Left ventricle myocardium superior (tissue), 1 donor: ENCODE measurements at regions not wholly inside any gene's neighbourhood (a gene's known extent, or its start where the extent isn't known, plus 50 kb on each side); places are given as distances from the start of the nearest gene placed in this dataset.

Experiments used
- ATAC-seq: fragments of 200-7000 bp; cut with Tn5 transposase; one replicate; pipeline ENCODE4 v1.9.1; 2020; ENCODE audit warnings: mild to moderate bottlenecking, moderate library complexity
- DNase-seq: peaks from one replicate; pipeline ENCODE4 v3.0.0-alpha.2; 2020
- intact Hi-C: fragments of 100-400 bp; cut with micrococcal nuclease; formaldehyde crosslinking; loops from one replicate; pipeline ENCODE4 v1.11.0; 2022
- donor health status: DM: no; HTN: yes; CAD: no; lungs with severe emphysema.

DNA sequence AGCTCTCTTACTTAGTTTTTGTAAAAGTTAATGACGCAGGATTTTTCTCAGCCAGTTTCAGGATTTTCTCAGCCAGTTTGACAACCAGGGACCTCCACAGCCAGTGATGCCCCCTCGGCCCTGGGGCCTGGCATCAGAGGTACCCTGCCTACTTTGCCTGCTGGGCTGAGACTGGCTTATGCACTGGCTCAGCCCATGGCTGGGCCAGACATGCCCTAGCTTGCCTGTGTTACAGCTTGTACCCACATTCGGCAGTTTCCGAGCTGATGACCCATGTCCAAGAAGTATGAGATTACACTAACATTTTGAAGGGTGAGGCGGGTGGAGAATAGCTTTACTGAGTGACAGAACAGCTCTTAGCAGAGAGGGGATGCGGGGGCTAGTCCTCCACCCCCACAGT, 406.1 kb upstream of the HSF2 start:
- ATAC-seq (no peak), DNase-seq (no peak)
- intact Hi-C loops, result no loop called here

DNA sequence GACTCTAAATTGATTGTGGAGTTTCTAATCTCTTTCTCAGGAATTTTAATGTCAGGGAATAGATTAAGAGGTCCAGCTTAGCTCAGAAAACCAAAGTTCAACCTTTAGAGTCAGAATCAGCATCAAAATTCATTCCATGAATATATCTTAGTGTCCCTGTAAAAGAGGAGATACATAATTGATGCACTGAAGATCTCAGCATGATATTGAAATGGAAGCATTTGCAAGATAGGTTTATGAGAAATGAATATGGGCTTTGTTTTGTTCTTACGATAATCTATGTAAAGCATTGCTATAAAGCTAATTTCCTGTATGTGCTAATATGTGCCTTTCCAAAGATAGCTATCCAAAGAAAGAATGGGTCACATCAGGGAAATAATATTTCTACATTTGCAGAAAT, 404.5 kb upstream of the HSF2 start:
- intact Hi-C loops, result no loop called here
- ATAC-seq (no peak), DNase-seq (no peak)

DNA sequence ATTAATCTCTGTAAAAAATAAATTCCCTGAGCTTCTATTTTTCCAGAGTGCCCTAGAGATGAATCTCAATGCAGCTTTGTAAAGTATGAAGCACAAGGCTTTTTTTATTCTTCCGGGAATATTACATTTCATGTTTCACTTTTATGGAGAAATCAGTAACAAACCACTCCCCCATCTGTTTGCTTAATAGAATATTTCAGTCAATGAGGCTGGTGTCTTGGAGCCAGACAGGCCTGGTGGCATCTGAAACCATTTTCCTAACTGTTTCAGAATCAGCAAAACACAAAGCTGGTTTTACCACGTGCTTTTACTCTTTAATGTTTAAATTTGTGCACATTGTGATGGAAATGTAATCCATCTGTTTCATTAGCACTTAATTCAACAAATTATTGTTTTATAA, 400.8 kb upstream of the HSF2 start:
- intact Hi-C loops, result no loop called here
- no peak for ATAC-seq

DNA sequence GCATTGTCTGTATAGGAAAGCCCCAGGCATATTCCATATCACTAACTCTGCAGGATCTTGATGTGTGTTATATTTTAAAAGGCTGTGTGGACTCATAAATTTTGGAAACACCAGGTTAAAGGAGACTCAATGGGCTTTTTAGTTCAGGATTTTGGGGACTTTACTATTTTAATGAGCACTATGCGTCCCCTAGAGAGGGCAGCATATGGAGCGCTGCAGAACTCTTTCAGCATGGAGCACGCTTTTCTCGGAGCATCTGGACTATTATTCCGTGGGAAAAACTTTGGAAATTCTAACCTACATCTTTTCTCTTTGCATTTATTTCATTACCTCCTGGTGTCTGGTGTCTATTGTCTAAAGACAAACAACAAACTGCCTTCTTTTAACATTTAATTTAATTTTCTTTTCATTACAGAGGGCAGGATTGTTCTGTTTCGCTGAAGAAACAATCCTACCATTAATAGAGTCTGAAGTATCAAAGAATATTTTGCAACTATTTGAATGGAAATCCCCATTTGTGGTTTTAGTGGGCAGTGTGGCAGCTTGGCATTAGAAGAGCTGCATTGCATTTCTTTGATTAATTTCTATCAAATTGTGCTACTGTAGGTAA, 399.9 kb upstream of the HSF2 start:
- intact Hi-C loops, result loop anchor here (10.0 kb wide), 1 partner anchor 155 kb away; no protein-coding TSS in a partner anchor
- no peak for ATAC-seq

More for the DNA sequence above, 400.8 kb upstream of the HSF2 start:
- DNase-seq, result no peak

DNA sequence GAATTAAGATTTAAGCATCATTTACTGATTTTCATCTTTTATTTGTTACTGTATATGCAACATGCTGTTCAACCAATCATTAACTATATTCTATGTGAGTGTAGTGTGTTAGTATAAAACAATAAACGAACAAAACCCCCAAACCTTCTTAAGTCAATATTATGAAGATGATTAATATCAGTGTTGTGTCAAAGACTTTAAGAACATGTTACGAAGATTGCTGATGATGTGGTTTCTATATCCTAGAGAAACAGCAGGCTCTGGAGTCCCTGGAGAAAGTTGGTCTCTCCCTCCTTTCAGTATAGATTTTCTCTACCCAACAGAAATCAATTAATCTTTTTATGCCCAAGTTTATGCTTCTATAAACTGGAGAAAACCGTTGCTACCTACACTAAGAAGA, 393.8 kb upstream of the HSF2 start:
- ATAC-seq (no peak), DNase-seq (no peak)
- intact Hi-C loops, result loop anchor here (10.0 kb wide), 1 partner anchor 161 kb away; no protein-coding TSS in a partner anchor

More for the DNA sequence above, 399.9 kb upstream of the HSF2 start:
- no peak for DNase-seq

DNA sequence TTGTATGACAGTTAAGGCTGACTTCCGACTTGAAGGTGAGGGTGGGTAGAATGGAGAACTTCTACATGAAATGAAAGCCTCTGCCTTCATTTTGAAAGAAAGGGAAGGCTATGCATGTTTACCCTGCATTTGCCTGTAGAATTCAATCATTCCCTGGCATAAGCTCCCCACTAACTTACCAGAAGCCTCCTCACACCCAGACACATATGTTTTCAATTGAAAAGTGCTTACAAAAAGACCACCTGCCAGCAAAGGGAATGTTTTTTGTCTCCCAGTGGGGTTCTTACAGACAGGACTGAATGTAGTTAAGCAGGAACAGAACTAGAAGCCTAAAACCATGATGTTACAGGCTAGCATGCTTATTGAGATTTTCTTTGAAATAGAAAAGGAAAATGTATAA, 392.1 kb upstream of the HSF2 start:
- no peak for ATAC-seq
- no peak for DNase-seq
- intact Hi-C loops, result loop anchor here (10.0 kb wide), 1 partner anchor 163 kb away; no protein-coding TSS in a partner anchor

DNA sequence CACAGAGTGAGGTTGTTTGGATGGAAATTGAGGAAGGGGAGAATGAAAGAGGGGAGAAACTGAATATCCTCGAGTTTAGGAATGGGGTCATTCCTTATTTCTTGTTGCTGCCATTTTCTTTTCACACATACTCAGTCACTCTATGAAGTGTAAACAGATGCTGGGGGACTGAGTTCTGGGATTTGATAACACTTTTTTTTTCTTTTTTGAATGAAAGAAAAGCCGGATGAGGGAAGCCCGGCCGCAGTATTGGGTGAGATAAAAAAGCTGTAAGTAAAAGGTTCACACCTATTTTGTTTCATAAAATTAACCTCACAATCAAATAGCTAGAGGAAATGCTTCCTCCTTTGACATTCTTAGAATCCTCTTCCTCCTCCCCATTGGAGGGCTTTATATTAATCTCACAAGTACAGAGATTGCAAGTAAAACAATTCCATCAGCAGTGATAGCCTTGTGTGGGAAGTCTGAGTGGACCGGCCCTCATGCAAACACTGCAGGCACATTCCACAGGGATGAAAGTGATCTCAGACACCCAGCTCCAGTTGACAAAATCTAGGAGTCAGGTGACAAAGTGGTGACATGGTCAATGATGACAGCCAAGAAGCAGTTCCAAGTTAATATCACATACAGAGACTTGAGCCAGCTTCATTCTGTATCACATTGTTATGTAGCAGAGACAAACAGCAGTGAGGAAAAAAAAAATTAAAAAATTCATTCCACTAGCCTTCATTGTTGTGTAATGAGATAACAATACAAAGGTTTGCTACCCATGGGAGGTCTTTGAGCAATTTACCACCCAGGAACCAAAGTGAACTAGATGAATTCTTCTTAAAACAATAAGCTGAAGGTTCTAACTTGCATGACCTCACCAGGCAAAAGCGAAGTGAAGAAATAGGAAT, 391.1 kb upstream of the HSF2 start:
- intact Hi-C loops, result loop anchor here (10.0 kb wide), 1 partner anchor 164 kb away; no protein-coding TSS in a partner anchor
- DNase-seq (peak; percentile 50), ATAC-seq (peak; percentile 99)

DNA sequence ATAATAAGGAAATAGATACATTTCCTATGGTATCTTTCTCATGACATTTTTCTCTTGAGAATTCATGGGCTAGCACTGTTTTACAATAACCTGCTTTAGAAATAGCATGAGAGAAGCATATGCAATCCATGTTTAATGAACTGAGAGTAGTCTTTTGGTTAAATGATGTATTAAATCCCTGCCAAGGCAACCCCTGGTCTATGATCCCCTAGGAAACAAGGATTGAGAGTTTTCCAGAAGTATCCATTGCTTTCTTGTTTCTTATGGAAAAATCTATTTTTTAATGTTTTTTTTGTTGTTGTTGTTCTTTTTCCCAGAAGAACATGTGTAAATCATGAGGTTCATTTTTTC, 390.5 kb upstream of the HSF2 start:
- no peak for ATAC-seq
- intact Hi-C loops, result loop anchor here (10.0 kb wide), 1 partner anchor 164 kb away; no protein-coding TSS in a partner anchor

DNA sequence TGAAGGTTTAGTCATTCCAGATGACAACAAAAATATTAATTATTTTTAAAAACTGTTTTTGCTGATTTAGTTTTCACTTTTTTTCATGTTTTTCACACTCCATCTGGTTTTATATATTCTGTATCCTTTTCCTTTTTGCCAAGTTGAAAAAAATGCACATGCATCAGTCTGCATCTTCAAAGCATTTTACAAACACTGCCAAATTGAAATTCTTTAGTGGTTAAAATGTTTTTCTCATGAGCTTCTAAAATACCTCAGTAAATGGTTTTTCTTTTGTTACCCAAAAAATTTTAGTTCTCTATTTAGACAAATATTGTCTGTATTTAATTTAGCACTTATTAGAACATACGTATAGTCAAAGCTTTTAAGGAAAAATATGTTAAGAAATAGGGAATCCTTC, 386.9 kb upstream of the HSF2 start:
- intact Hi-C loops, result no loop called here
- DNase-seq, result no peak
- ATAC-seq, result no peak

More for the DNA sequence above, 390.5 kb upstream of the HSF2 start:
- no peak for DNase-seq

DNA sequence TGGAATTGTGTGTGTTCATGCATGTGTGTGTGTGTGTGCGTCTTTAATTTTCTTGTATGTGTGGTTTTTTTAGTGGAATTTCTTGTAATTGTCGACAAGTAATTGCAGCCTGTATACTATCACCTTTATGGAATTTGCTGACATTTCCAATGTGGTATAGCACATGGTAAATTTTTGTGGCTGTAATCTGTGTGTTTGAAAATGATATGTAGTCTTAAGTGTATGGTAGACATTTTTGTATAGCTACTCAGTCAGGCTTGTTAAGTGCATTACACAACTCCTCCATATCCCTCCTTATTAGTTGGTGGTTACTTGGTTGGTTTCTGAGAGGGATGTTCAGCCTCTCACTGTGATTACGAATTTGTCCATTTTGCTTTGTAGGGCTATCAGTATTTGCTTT, 384.5 kb upstream of the HSF2 start:
- ATAC-seq (no peak), DNase-seq (no peak)
- intact Hi-C loops, result no loop called here

DNA sequence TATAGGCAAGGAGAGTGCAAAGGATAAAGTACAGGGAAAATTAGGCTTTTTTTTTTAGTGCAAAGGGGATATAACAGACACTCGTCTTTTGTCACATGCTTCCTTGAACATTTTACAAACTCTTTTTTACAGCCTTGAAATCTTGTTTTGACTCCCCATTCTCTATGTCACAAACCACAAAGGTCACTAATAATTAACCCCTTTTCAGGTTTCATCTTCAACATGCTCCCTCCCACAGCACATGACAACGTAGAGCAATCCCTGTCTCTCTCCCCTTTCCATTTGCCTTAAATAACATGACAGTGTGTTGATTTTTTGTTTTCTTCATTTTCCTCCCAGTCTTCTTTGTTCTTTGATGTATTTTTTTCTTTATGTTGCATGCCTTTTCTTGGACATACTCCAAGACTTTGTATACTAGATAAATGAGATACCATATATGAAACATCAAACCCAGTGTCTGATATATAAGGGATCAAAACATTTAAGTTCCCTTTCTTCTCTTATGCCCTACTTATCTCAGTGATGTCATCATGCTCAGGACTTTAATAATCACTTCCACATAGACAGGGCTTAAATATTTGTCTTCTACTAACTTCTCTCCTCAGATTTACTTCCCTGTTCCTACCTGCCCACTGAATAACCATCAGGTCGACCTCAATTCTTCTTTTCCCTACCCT, 378.7 kb upstream of the HSF2 start:
- DNase-seq (no peak), ATAC-seq (no peak)
- intact Hi-C loops, result no loop called here

DNA sequence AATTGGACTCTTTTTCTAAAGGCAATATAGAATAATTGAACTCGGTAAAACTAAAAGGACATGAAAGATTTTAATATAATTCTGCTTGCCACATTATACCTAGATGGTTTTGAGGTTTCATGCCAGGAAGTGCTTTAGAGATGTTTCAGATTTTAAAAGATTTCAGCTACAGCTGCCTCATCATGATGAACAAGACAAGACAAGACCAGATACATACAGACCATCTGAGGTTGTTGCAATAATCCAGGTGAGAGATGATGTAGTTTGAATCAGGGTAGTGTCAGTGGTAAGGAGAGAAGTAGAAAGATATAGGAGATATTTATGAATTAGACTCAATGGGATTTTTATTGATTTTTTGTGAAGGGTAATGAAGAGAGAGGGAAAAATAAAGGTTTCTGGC, 374.3 kb upstream of the HSF2 start:
- DNase-seq (no peak), ATAC-seq (no peak)
- intact Hi-C loops, result no loop called here

DNA sequence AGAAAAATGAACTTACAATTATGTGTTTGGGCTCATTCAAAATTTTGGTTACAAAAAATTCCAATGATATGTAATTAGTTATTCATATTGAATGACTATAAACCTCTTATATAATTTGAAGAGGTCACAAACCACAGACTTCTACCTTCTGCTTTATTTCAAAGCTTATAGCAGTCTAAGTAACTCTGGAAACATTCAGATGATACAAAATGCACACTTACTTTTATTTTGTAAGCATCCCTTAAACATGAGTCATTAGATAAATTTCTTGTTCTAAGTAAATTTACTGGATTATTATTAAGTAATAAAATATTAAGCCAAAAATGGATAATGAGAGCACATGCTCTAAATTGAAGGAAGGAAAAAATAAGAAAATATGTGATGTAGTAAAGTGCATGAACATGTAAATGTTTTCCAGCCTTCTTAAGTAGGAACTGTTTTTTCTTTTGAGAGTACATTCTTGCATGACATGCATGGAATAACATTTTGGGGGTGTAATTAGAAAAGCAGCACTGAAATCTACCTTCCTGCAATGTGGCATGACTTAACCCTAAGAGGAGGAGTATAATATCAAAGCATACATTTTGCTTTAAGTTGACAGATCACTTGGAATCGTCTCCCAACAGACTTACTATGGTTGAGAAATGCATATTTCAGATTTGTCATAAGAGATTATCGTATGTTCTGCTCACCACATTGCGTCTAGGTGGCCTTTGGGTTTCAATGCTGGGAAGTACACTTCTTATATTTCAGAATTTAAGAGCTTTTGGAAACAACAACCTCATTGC, 372.7 kb upstream of the HSF2 start:
- no peak for ATAC-seq
- intact Hi-C loops, result no loop called here

DNA sequence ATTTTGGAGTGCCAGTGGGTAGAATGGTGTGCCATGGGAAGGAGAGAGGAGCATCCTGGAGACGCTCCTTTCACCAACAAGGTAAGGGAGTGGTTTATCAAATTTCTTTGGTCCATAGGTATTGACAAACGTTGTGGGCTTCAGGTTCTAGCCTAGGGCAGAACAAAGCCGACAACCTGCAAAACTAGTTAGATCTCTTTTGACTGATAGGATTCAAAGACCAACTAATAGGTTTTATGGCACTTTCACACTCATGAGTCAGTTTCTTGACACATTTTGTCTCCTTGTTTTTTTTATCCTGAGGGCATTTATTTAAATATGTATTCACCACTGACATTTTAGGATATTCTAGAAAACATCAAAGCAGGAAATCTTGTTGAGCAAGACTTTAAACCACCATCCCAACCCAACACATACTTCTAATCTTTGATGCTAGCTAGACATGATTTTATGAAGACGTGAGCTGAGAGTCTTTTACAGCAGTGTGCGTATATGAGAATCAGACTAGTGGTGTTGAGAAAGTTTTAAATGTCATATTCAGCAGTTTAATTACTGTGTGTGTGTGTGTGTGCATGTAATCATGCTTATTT, 370.4 kb upstream of the HSF2 start:
- no peak for DNase-seq
- no peak for ATAC-seq
- intact Hi-C loops, result no loop called here

More for the DNA sequence above, 372.7 kb upstream of the HSF2 start:
- DNase-seq, result no peak

DNA sequence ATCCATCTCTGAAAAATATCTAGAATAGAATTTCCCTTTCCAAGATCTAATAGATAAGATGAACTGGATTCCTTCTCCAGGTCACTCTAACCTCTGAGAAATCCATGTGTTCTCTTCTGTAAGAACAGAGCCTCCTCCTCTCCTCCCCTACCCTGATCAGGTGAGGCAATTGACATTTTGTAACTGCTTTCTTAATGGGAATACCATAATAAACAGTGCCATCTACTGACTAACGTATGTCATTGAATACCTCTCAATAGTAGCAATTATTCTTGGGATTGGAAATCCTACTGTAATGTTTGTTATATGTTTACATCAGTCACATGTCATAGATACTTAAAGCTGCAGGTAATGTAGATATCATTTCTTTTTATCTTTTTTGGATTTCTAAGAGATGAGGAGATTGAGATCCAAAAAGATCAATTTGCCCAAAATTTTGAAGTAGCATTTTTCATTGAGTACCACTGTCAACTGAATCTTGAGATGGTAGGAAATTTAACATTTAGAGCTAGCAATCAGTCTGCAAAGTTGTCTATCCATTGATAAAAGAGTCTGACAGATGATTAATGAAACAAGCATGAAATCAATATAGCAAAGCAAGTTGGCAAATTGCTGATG, 365.8 kb upstream of the HSF2 start:
- DNase-seq, result no peak
- ATAC-seq, result peak; percentile 87
- intact Hi-C loops, result loop anchor here (2.0 to 10.0 kb wide), 3 partner anchors 151 to 603 kb away; no protein-coding TSS in a partner anchor

DNA sequence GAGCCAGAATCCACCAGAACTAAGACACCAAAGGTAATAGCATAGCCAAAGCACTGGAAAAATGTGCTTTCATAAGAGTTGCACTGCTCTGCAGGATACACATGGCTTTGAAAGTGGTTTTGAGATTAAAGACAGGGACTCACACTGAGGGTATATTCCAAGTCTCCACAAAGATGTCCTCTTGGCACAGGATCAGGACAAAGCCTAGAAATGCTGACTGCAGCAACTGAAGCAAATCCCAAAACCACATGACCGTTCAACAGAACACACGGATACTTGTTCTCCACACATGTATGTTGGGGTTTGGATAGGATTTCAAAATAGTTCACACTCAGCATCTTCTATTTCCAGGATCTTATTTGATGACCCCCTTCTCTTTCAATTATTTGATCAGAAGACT, 364.3 kb upstream of the HSF2 start:
- ATAC-seq, result no peak
- intact Hi-C loops, result loop anchor here (10.0 kb wide), 2 partner anchors 150 to 180 kb away; no protein-coding TSS in a partner anchor

DNA sequence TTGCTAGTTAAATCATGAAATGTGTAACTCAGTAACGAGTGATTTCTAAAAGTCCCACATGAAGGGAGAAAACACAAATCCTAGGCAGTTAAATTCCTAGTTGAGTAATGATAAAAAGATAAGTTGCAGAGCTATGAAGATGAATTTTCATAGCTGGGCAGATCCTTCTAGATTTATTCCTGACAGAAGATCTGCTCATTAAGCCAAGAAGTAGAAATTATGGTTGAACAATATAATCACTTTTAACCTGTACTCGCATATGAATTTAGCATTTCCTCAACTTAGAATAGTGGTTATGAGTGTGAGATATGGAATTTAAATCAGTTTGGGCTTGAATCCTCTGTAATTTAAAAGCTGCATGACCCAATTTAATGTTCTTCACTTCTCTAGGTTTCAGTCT, 359.2 kb upstream of the HSF2 start:
- intact Hi-C loops, result no loop called here
- no peak for ATAC-seq
- no peak for DNase-seq

More for the DNA sequence above, 364.3 kb upstream of the HSF2 start:
- DNase-seq, result no peak

DNA sequence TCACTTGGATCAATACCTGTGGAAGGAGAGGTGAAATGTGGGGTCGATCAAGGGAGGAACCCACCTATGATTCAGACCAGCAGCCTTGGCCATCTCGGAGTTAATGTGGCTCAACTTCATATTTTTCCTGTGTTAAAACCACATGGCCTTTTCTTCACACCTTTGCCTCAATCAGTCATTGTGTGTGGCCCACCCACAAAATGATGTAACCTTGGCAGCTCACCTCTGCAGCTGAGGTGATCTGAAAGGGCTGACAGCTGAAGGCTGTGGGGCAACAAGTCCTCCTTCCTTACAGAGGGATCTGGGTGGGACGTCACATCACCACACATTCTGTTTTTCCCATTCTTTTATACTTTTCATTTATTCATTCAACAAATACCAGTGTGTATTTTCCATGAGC, 357.1 kb upstream of the HSF2 start:
- intact Hi-C loops, result no loop called here
- ATAC-seq, result no peak

More for the DNA sequence above, 357.1 kb upstream of the HSF2 start:
- DNase-seq, result no peak
